Uterus (tissue), 3 donors: ENCODE measurements at regions not wholly inside any gene's neighbourhood (a gene's known extent, or its start where the extent isn't known, plus 50 kb on each side); places are given as distances from the start of the nearest gene placed in this dataset.

ENCODE experiments used
- DNase-seq, 2 donors: peaks; one replicate each; pipeline ENCODE4 v3.0.0-alpha.2; 2019 to 2020
- H3K27ac ChIP-seq, 2 donors: fragments of 200-600 bp; sonication (generic); 1 replicate in 1 of 2; 2 replicates in 1 of 2; pipeline ENCODE4 v1.5.1; 2016 to 2018
- H3K27me3 ChIP-seq, 2 donors: fragments of 200-600 bp; sonication (generic); one replicate each; pipeline ENCODE4 v1.5.1; 2018 to 2019; ENCODE audit warnings: control low read depth in 1 of 2
- H3K36me3 ChIP-seq, 2 donors: fragments of 200-600 bp; sonication (generic); one replicate each; pipeline ENCODE4 v1.5.1; 2019; ENCODE audit warnings: control low read depth in 1 of 2
- H3K4me1 ChIP-seq, 2 donors: fragments of 200-600 bp; sonication (generic); one replicate each; pipeline ENCODE4 v1.5.1; 2018 to 2019; ENCODE audit warnings: control low read depth in 1 of 2
- H3K4me3 ChIP-seq, 2 donors: fragments of 200-600 bp; sonication (generic); 1 replicate in 1 of 2; 2 replicates in 1 of 2; pipeline ENCODE4 v1.5.1; 2018 to 2019; ENCODE audit warnings: mild to moderate bottlenecking in 1 of 2
- H3K9me3 ChIP-seq, 2 donors: fragments of 200-600 bp; sonication (generic); one replicate each; pipeline ENCODE4 v1.5.1; 2019; ENCODE audit warnings: control low read depth in 1 of 2
- CTCF ChIP-seq, 4 experiments: fragments of 200-600 bp in 2 of 4; fragments of 450-650 bp in 2 of 4; sonication (generic) in 2 of 4; IDR thresholded peaks; one replicate each; pipeline ENCODE4 v1.5.1; 2016 to 2019; ENCODE audit warnings: antibody characterized with exemption in 4 of 4, mild to moderate bottlenecking in 2 of 4, moderate library complexity in 1 of 4
- POLR2A ChIP-seq, 2 donors: fragments of 450-650 bp; IDR thresholded peaks; one replicate each; pipeline ENCODE4 v1.6.1; 2016; ENCODE audit warnings: antibody characterized with exemption in 2 of 2, mild to moderate bottlenecking in 1 of 2, moderate library complexity in 1 of 2
- intact Hi-C: fragments of 100-400 bp; cut with DNase I; formaldehyde crosslinking; loops from one replicate; pipeline ENCODE4 v1.15.1; 2023; ENCODE audit warnings: low total_unique reads
- donor health status: DM: yes; HTN: yes; CAD: no.

DNA sequence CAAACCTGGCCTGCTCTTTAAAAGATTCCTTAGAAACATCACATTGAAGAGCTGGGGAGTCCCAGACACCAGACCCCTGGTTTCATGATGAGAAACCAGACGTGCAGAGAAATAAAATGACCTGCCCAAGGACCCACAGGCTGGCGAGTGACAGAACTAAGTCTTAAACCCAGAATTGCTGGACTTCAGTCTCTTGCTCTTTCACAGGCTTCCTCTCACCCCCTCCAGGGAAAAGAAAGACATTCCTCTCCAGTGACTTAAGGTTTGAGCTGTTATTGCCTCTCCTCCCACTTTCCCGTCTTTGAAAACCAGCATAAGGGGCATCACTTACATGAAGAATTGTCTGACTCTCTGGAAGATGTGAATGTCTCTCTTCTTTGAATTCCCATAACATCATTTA lies 535.2 kb downstream of the IRX1 start:
- TF ChIP-seq POLR2A (IDR thresholded peaks at IDR 0.05): no peak
- no peak for TF ChIP-seq CTCF (IDR thresholded peaks at IDR 0.05)
- H3K27ac ChIP-seq: no peak overlapping the region
- no peak overlapping the region for H3K4me3 ChIP-seq
- intact Hi-C loops: no loop called here
- no peaks in the 10 kb centered on the region for H3K9me3 ChIP-seq
- H3K4me1 ChIP-seq: no peaks in the 10 kb centered on the region
- H3K27me3 ChIP-seq: no peaks in the 10 kb centered on the region
- no peaks in the 10 kb centered on the region for H3K36me3 ChIP-seq
- DNase-seq: no peak

GRCh38 chr5:4137781-4138180 lies 542.1 kb downstream of the IRX1 start:
- Histone ChIP-seq H3K27me3 (no peaks in the 10 kb centered on the region), H3K36me3 (no peaks in the 10 kb centered on the region), H3K4me3 (no peak overlapping the region), H3K27ac (no peak overlapping the region), H3K4me1 (no peaks in the 10 kb centered on the region), H3K9me3 (no peaks in the 10 kb centered on the region)
- intact Hi-C loops: no loop called here
- TF ChIP-seq CTCF (IDR thresholded peaks at IDR 0.05) (no peak), POLR2A (IDR thresholded peaks at IDR 0.05) (no peak)
- no peak for DNase-seq

DNA sequence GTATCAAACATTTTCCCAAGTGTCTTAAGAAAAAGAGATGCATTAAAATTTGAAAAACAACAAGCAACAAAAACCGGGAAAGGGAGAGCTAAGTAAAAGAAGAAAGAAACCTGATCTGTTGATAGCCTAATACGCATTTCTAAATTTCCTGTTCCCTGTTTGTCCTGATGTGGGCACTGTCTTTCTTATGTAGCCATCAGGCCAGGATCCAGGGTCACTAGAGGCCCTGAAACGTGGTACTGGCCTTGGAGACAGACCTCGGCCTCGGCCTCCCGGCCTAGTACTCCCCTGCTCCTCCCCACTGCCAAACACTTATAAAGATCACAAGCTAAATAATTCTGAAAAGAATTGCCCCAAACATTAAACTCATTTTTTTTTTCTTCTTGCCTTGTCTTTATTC lies 547.2 kb downstream of the IRX1 start:
- Histone ChIP-seq H3K4me3 (no peak overlapping the region), H3K4me1 (no peaks in the 10 kb centered on the region), H3K9me3 (no peaks in the 10 kb centered on the region), H3K27me3 (no peaks in the 10 kb centered on the region), H3K36me3 (no peaks in the 10 kb centered on the region), H3K27ac (no peak overlapping the region)
- DNase-seq: no peak
- intact Hi-C loops: no loop called here
- TF ChIP-seq POLR2A (IDR thresholded peaks at IDR 0.05): no peak
- TF ChIP-seq CTCF (IDR thresholded peaks at IDR 0.05): no peak

DNA sequence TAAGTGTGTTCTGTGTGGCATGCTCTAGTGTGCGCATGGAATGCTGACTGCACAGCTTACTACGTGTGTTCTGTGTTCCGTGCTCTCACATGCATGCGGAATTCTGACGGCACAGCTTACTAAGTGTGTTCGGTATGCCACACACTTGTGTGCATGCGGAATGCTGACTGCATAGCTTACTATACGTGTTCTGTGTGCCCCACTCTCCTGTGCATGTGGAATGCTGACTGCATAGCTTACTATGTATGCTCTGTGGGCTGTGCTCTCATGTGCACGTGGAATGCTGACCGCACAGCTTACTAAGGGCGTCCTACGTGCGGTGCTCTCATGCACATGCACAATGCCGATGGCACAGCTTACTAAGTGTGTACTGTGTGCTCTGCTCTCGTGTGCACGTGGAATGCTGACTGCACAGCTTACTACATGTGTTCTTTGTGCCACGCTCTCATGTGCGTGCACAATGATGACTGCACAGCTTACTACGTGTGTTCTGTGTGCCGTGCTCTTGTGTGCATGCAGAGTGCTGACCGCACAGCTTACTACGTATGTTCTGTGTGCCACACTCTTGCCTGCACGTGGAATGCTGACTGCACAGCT lies 548.9 kb downstream of the IRX1 start:
- no peak overlapping the region for H3K27ac ChIP-seq
- no peak for TF ChIP-seq POLR2A (IDR thresholded peaks at IDR 0.05)
- TF ChIP-seq CTCF (IDR thresholded peaks at IDR 0.05): no peak
- no peaks in the 10 kb centered on the region for H3K9me3 ChIP-seq
- no peak for DNase-seq
- no peak overlapping the region for H3K4me3 ChIP-seq
- no peaks in the 10 kb centered on the region for H3K36me3 ChIP-seq
- H3K27me3 ChIP-seq: no peaks in the 10 kb centered on the region
- no peaks in the 10 kb centered on the region for H3K4me1 ChIP-seq
- intact Hi-C loops: no loop called here

GRCh38 chr5:4145511-4145910 lies 549.9 kb downstream of the IRX1 start:
- H3K9me3 ChIP-seq: no peaks in the 10 kb centered on the region
- intact Hi-C loops: no loop called here

GRCh38 chr5:4148009-4148408 lies 552.4 kb downstream of the IRX1 start:
- Histone ChIP-seq H3K27ac (no peak overlapping the region), H3K27me3 (no peaks in the 10 kb centered on the region), H3K4me3 (no peak overlapping the region), H3K36me3 (no peaks in the 10 kb centered on the region), H3K9me3 (no peaks in the 10 kb centered on the region), H3K4me1 (no peaks in the 10 kb centered on the region)
- DNase-seq: no peak
- intact Hi-C loops: no loop called here
- TF ChIP-seq CTCF (IDR thresholded peaks at IDR 0.05) (no peak), POLR2A (IDR thresholded peaks at IDR 0.05) (no peak)

More at GRCh38 chr5:4145511-4145910, 549.9 kb downstream of the IRX1 start:
- no peak for TF ChIP-seq POLR2A (IDR thresholded peaks at IDR 0.05)
- no peak for DNase-seq
- no peaks in the 10 kb centered on the region for H3K36me3 ChIP-seq
- H3K27ac ChIP-seq: no peak overlapping the region
- H3K4me3 ChIP-seq: no peak overlapping the region
- no peaks in the 10 kb centered on the region for H3K27me3 ChIP-seq
- no peaks in the 10 kb centered on the region for H3K4me1 ChIP-seq
